B cell (primary cell): ENCODE measurements at regions not wholly inside any gene's neighbourhood (a gene's known extent, or its start where the extent isn't known, plus 50 kb on each side); places are given as distances from the start of the nearest gene placed in this dataset.

Experiments
- CTCF ChIP-seq: fragments of 200-600 bp; IDR thresholded peaks from one replicate; pipeline ENCODE4 v1.8.0; 2022; ENCODE audit warnings: antibody characterized with exemption, mild to moderate bottlenecking
- EZH2 ChIP-seq: IDR thresholded peaks from 2 replicates; pipeline ENCODE4 v1.6.1; 2012; ENCODE audit warnings: borderline replicate concordance, low read depth, mild to moderate bottlenecking, moderate library complexity, low read length; ENCODE audit not compliant: insufficient read depth, poor library complexity, severe bottlenecking

GRCh38 chr3:40658305-40658704 lies 133.5 kb downstream of the ZNF621 start:
- TF ChIP-seq CTCF: no peak
- TF ChIP-seq EZH2: no peak
